ENCODE measurements at regions not wholly inside any gene's neighbourhood (a gene's known extent, or its start where the extent isn't known, plus 50 kb on each side); places are given as distances from the start of the nearest gene placed in this dataset.
"Not testable (repeated sequence)": the region's sequence is repeated elsewhere in the genome, so short reads cannot be mapped to it uniquely, and the experiment has no call there.

DNA sequence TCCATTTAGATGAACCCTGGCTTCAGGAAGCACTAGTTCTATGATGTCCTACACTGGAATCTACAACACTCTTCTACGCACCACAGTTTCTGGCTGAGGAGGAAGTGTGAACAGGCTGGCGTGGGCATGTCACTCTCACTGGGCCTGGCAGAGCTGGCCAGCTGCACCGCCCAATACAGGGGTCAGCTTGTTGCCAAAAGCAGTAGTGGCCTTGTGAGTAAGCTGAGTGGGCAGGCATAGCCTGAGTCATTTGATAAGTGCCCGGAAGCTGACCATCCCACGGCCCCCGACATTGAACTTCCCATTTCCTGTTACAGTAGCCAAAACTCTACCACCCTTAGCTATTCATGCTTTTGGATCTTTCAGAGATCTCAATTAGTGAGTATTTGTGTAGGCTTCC lies 240.9 kb upstream of the SERP2 start:
- DNase-seq, result peak in 1 of 2 donors; percentile 41

DNA sequence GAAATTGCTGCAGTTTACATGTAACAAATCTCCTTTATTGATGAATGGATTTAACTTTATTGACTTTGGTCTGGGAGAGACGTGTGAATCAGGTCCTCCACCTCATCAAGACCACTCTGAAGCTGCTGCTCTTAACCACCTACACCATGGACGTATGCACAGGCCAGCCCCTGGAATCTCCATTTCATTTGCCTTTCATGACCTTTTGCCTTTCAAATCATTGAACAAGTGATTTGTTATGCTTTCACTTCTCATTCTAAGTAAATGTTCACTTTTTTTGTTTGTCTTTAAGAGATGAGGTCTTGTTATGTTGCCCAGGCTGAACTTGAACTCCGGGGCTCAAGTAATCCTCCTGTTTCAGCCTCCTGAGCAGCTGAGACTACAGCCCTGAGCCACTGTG lies 240.0 kb upstream of the SERP2 start:
- DNase-seq, result no peak

DNA sequence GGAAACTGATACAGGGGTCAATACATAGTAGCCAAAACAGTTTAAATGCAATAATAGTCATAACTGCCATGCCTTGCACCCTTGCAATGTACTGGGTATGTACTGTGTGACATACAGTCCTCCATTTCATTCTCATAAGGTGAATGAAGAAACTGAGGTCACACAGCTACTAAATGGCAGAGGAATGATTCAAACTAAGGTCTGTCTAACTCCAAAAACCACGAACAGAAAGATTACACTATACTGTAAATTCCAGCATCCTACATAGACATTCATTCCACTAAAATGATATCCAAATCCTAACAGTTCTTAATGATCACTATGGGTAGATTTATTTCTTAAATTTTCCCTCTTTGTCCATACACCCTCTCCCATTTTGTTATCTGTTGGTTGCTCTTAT lies 238.1 kb upstream of the SERP2 start:
- no peak for DNase-seq

DNA sequence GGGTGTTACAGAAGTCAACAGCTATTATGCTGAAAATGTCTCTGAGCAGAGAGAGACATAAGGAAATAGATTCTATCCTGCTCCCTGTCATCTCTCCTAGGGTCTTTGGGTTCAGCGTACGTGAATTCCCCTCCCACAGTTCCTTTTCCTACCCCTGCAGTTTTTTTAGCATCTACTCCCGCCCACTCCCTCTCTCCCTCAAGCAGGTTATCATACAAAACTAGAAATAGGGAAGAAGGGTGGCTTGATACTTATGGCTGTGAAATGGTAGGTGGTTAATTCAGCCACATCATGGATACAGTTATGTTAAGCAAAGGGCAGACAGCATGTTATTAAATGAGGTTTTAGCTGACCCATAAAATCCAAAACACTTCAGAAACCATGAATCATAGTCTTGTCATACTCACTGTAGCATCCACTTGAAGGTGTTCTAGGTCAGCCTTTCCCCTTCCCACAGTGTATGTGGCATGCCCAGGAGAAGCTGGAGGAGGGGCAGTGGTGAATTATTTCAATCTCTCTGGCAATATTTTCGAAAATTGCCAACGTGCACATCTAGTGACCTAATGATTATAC lies 236.8 kb upstream of the SERP2 start:
- DNase-seq, result no peak

DNA sequence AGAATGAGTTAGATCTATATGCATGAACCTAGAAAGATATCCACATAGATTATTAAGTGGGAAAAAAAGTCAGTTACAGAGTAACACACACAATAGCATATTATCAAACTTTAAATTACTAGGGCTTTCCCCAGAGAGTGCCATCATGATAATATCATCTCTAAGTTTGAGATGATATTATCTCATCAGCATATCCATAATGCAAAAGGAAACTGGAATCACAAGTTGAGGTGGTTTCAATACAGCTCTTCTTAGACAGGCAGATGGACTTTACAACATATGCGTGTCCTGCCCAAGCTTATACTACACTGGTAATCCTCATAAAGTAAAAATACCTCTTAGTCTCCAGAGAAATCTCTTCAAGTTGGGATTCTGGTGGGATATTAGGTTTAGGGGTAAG lies 236.2 kb upstream of the SERP2 start:
- no peak for DNase-seq

DNA sequence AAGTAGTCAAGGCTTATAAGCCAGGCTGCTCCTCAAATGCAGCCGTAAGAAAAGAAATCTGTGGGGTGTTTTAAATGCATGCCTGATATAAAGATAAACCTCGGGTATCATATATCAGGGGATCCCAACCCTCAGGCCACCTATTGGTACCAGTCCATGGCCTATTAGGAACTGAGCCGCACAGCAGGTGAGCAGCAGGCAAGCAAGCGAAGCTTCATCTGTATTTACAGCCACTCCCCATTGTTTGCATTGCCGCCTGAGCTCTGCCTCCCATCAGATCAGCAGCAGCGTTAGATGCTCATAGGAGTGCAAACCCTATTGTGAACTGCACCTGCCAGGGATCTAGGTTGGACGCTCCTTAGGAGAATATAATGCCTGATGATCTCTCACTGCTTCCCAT lies 233.5 kb upstream of the SERP2 start:
- no peak for DNase-seq

DNA sequence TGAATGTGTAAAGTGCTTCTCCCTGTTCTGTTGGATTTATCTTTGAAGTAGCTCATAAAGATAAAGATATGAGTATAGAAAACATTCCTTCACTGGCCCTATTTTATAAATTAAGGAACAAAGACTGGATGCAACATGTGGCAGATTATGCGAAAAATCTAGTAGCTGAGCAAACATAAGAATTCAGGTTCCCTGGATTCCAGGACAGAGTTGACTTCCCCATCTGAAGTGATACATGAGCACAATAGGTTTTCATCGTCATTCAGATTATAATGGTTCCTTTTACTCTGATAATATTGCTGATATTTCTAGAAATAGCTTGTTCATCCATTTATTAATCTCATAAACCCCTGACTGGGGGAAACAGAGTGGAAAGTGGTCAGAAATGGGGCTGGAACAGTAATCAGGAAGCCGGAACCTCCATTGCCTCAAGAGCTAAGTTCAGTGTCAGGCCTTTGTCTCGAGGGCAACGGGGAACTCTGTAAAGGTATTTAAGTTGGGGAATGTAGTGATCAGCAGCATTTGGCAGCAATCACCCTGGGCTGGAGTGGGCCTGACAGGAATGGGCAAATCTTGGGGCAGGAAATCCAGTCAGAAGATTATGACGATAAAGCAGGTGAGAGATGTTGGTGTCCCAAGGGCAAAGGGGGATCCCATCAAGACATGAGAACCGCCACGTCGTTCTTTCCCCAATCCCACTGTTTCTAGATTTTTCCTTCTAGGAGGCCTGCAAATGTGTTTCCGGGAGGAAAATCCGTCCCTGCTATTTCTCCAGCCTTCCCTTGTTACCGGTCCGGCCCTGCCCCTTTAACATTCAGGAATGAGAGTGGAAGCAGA lies 232.5 kb upstream of the SERP2 start:
- DNase-seq, result no peak

DNA sequence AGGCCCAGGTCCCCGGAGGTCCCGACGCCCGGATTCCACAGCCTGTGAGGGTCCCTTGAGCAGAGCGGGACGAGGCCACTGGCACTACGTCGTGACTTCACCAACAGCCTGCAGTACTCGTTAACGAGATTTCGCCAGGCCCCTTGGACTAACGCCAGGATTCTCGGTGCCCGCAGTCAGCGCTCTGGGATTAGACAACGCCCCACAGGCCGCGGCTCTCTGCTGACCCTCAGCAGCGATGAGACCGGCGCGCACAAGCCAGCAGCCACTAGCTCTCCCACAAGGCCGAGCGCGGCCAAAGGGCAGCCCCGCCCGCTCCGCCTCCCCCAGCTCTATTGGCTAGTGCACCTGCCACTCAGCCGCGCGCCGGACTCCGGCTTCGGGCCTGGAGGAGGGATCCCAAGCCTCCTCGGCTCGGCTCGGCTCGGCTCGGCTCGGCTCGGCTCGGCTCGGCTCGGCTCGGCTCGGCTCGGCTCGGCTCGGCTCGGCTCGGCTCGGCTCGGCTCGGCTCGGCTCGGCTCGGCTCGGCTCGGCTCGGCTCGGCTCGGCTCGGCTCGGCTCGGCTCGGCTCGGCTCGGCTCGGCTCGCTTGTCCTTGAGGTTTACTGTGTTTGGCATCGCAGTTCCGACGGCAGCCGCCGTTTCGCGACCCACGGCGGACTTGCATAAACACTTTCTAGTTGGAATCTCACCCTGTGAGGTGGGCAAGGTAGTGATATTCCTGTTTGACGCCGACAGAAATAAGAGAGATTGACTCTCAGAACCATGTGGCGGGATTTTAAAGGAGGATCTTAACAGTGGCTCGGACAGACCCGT lies 231.7 kb upstream of the SERP2 start:
- peak; percentile 95 for DNase-seq

DNA sequence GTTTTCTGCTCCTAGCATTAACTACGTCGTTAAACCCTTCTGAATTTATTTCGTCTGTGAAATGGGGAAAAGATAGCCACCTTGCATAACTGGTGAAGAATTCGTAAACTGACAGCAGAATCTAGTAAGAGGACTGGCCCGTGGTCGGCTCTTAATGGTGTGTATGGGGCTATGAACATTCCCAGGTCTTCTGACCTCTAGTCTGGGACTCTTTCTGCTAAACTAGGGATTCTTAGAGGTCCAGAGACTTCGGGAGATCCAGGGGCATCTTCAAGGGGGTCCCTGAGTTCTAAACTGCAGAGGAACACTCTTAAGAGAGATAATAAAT lies 231.1 kb upstream of the SERP2 start:
- DNase-seq, result no peak

DNA sequence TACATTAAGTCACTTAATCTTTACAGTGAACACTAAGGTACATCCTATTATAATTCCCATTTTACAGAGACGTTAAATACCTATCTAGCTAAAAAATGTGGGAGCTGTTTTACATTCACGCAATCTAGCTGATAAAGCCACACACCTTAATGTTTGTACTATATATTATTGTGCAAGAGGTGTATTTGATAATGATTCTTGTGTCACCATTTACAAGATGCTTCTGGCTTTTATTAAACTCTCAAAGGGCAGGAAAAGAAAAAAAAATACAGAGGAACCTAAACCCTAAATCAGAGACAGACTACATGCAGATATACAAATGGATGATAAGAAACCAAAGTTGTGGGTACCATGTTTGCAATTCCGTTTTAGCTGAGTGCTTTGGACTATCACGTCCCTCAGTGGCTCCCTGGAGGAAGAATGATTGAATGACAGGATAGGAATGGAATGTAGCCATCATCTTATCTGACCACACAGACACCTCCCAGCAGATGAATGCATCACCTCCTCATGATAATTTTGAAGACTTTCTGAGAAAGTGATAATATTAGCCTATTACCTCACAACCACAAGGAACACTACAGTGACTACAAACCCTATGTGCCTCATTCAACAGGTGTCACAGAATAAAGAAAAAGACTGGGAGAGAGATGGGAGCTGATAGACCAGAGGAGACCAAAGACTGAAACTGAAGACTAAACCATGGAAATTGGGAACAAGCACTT lies 230.5 kb upstream of the SERP2 start:
- no peak for DNase-seq

DNA sequence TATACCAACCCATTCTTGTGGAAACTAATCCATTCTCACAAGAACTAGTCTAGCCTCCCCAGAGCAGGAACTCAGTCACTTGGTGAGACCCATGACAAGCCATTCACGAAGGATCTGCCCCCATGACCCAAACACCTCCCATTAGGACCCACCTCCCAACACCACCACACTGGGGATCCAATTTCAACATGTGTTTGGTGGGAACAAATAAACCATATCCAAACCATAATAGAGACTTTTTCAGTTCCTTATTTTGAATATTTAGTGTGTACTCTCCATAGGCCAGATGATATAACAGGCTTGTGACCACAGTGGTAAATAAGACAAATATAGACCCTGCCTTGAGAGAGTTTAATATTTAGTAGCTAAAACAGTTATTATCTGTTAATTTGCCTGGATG lies 227.5 kb upstream of the SERP2 start:
- DNase-seq, result no peak

DNA sequence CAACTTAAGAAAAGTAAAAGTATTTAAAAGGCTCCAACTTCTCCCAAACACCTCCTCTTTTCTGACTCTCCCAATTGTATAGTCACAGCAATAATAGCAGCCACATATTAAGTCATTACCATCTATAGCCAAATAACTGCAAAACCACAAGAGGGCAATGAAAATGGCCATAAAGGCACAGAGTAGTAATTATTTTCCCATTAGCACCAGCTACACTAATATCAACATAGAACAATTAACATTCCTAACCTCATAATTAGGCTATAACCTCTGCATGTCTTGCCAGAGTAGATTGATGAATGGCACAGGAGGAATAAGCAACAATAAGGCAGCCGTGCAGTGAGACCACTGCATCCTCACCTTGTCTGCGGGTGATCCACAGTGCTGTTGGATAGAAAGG lies 226.4 kb upstream of the SERP2 start:
- DNase-seq, result no peak

DNA sequence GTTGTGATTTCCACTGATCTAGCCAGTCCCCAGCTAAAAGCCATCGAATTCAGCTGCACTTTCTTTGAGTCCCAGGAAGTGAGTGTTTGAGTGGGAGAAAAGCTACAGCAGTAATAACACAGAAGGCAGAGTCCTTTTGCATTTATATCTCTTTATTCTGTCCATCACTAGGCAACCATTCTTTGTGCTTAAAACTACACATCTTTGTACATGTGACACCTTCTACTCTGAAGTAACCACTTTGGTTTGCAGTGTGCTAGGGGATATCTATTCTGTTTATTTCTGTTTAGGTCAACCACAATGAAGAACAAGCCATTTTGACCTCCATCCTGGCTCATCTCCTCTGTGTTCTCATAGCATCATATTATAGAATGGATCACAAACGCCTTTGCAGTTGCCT lies 226.0 kb upstream of the SERP2 start:
- no peak for DNase-seq

DNA sequence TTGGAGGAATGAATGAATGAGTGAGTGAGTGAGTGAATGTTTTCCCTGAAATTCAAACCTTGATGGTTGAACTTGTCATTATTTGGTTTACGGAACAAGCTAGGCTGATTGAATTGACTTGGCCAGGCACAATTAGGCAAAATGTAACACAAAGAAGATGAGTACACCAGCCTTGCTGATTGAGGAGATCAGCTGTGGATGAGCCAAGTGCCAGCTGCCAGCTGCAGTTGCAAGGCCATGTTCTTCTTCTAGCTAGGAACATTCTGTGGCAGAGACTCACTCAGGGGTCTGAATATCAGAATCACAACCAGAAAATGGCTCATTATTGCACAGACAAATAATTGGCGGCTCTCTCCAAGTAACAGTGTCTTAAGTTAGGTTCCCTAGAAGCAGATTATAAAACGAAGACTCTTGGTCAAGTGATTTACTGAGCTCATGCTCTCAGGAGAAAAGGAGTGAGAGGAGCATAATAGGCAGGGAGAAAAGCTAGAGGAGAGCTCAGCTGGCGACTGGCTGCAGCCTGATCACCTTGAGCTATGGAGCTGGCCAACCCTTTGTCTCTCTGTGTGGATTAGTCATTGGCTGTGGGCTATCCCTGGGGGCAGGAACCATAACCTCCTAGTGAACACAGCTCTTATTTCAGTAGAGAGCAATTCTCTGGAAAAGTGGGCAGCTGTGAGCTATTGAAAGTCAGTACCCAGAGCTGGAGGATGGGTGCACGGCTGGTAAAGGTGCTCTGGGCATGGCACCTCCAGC lies 225.3 kb upstream of the SERP2 start:
- DNase-seq, result no peak

DNA sequence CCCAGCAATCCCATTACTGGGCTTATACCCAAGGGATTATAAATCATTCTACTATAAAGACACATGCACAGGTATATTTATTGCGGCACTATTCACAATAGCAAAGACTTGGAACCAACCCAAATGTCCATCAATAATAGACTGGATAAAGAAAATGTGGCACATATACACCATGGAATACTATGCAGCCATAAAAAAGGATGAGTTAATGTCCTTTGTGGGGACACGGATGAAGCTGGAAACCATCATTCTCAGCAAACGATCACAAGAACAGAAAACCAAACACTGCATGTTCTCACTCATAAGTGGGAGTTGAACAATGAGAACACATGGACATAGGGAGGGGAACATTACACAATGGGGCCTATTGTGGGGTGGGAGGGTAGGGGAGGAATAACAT lies 224.4 kb upstream of the SERP2 start:
- DNase-seq, result not testable (repeated sequence)

DNA sequence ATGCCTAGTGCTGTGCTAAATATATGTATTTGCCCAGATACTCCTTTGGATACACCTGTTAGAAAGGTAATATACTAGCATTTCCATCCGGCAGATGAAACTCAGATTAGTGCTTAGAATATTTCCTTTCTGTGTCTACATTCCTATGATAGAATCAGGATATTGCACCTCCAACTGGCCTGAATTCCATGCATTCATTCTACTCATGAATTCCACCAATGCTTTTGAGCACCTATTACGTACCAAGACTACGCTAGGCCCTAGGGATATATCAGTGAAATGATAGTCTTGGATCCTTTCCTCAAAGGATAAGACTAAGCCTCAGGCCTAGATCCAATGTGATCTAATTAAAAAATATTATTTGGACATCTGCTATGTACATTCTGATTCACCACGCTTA lies 223.8 kb upstream of the SERP2 start:
- DNase-seq, result no peak

DNA sequence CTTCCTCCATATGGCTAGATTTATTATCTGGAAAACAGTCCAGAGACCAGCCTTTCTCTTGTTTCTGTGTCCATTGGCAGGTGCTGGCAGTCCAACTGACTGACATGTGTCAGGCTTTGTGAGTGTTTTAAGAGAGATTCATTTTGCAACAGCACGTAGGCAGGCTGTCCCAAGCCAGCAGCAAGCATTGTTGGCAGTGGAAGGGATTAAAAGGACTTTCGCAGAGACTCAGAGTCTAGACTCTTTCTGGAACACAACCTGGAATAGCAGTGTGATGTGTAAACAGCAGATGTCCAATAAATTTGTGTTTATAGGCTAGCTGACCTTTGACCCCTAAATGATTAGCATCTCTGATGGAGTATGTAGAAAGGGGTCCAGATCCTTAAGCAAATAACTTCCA lies 222.2 kb upstream of the SERP2 start:
- no peak for DNase-seq

DNA sequence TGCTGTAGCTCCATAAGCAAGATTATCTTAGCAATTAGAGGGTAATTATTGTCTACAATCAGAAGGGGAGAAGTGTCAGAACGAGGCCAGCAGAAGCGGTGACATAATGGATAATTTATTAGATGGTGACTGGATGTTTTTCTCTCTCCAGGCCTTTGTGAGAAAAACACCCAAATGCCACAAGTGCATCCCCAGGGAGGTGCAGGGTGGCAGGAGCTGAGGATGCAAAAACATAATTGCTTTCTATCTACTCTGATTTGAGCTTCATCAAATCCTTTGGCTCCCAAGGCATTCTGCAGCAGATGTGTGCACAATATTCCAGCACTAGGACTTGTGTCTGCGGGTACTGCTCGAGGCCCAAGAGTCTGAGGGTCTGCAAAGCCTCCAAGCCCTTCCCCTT lies 220.1 kb upstream of the SERP2 start:
- no peak for DNase-seq

DNA sequence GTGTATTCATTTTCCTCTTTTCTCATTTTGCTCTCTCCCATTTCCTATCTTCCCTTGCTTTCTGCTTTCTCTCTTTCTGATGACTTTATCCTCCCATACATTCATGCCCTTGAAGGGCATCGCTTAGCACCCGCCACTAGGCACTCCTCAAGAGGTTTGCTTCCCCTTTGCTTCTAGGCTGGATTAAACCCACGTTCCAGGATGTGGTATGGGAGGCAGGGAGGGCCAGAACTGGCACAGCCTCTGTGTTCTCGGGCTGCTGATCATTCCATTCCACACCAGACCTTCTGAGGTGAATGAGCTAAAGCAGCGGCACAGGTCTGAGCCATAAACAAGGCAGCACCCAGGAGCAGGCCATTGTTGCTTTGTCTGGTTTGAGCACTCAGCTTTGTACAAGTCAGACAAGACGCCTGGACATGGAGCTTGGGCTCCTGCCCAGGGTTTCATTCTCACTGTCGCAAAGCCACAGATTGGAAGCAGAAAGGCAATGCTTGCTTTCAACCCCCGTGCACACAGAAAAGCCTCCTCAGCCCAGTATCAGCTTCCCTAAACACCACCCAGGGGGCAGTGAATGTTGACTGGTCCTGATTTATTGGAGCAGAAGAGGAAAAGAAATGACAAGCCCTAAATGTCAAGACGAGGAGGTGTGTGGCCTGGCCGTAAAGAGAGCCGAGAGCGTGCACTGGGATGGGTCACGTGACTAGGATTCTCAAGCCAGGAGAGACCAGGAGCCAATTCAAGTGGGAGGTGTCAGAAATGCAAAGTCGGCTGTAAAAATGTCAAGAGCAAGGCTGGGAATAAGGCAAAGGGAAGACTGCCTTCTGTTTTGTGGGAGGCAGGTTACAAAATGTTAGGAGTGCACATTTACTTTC lies 218.0 kb upstream of the SERP2 start:
- DNase-seq, result no peak

DNA sequence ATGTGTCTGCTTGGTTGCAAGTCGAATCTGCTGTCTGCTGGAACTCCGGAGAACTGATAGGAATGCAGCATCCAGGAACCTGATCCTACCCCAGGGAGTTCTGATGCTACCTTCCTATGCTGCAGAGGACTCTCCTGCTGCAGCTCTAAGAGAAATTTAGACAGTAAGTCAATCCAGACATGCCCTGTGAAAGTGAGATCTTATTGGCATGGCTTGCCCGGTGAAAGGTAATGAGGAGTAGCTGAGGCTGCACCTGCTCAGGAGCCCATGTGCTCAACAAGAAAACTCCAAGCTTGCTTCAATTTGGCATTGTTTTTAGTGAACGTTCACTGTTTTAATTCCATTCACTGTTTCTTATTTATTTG lies 217.3 kb upstream of the SERP2 start:
- DNase-seq, result no peak

DNA sequence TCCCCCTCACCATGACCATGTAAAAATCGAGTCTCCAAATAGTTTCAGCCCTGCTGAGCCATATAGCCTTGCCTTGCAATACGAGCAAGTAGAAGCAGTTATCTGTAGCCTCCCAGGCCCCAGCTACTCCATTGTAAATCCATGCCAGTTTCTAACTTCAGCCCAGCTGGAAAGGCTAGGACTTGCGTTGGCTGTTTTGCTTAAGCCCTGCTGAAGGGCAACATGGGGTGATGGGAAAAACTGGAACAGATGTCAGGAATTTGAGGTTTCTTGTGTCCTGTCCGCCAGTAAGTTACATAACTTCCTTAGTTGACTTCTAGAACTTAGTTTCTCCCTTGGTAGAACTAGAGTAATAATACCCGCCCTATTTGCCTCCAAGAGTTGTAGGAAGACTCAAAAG lies 216.0 kb upstream of the SERP2 start:
- DNase-seq, result no peak

DNA sequence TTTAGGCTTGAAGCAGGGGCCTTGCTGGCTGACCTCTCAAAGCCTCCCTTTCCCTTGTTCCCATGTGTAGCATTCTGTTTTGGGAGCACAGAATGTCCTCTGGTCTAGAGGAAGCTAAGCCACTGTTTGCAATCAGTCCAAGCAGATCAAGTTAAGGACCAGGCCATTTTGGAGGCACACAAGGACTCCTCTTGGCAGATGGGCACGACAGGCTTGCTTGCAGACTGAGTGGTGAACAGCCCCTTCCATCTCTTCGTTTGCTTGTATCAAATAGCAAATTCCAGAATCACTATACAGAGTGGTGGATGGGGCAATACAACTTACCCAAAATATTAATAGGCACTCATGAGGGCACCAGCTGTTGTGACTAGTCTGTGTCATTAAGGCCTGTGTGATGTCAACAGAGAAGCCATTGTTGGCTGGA lies 215.5 kb upstream of the SERP2 start:
- no peak for DNase-seq

All from CD4-positive, alpha-beta T cell treated with Interleukin-4 for 1 hour (primary cell).